Right cardiac atrium (tissue), 5 donors: ENCODE measurements at regions not wholly inside any gene's neighbourhood (a gene's known extent, or its start where the extent isn't known, plus 50 kb on each side); places are given as distances from the start of the nearest gene placed in this dataset.

Experiments
- ATAC-seq, 2 donors: fragments of 200-7000 bp; cut with Tn5 transposase; one replicate each; pipeline versions ENCODE4 v1.8.0 to v1.9.1; 2020; ENCODE audit warnings: moderate library complexity in 2 of 2, mild to moderate bottlenecking in 1 of 2
- DNase-seq, 3 donors: peaks; one replicate each; pipeline ENCODE4 v3.0.0-alpha.2; 2020
- H3K27ac ChIP-seq: one replicate; pipeline ENCODE4 v1.5.1; 2013; ENCODE audit warnings: mild to moderate bottlenecking, low read length, control low read depth, moderate library complexity
- H3K27me3 ChIP-seq: one replicate; pipeline ENCODE4 v1.6.1; 2013; ENCODE audit not compliant: control insufficient read depth, insufficient read depth
- H3K4me1 ChIP-seq: one replicate; pipeline ENCODE4 v1.6.1; 2013; ENCODE audit warnings: low read length; ENCODE audit not compliant: control insufficient read depth, insufficient read depth
- H3K4me3 ChIP-seq: one replicate; pipeline ENCODE4 v1.5.1; 2013; ENCODE audit warnings: low read length, control low read depth
- H3K9me3 ChIP-seq: one replicate; pipeline ENCODE4 v1.6.1; 2013; ENCODE audit warnings: low read length; ENCODE audit not compliant: control insufficient read depth
- WGBS: extraction: QIAGEN DNeasy Blood & Tissue Kit; methylation state at CpG from one replicate; pipeline ENCODE4 v1.1.7; 2013; 5-methylcytosine and 5-hydroxymethylcytosine counted together
- intact Hi-C, 4 donors: fragments of 100-400 bp; cut with DNase I; formaldehyde crosslinking; loops; one replicate each; pipeline versions ENCODE4 v1.11.0 to v1.14.0; 2022 to 2023
- donor health status: healthy with polysubstance abuse.
- donor health status: DM: no; HTN: yes; CAD: no.
- donor health status: DM: no; HTN: no; CAD: no.
- donor health status: DM: no; HTN: yes; CAD: no; lungs with severe emphysema.
- donor health status: DM: yes; HTN: yes; CAD: no.

GRCh38 chr13:57553932-57554331, 77.6 kb upstream of the PCDH17 start:
- no peak for ATAC-seq
- Histone ChIP-seq H3K4me1 (no peaks in the 10 kb centered on the region), H3K4me3 (no peak overlapping the region), H3K9me3 (no peaks in the 10 kb centered on the region), H3K27ac (no peak overlapping the region), H3K27me3 (no peaks in the 10 kb centered on the region)
- no peak for DNase-seq
- WGBS, result 96% methylated on average over 1 of the region's 1 CpG
- intact Hi-C loops, result no loop called here

DNA sequence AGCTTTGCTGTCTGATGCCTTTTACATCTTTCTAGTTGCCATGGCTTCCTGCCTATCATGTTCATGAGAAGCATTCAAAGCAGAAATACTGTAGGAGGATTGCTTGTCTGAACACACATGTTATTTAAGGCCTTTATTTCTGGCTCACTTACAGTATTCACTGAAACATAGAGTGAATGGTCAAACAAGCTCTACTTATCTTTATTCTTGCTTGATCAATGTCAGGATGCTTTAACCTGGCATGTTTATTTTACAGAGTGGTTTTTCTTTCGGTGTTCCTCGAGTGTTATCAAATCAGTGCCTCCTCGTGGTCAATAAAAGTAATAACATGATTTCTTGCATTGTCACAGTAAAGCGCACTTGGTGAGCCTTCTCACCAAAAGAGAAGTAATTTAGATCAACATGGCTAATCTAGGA, 73.5 kb upstream of the PCDH17 start:
- intact Hi-C loops, result no loop called here
- Histone ChIP-seq H3K9me3 (no peaks in the 10 kb centered on the region), H3K4me3 (no peak overlapping the region), H3K27ac (no peak overlapping the region), H3K27me3 (no peaks in the 10 kb centered on the region), H3K4me1 (no peaks in the 10 kb centered on the region)
- ATAC-seq, result no peak
- 11% methylated on average over 4 of the region's 4 CpGs for WGBS
- DNase-seq, result no peak

DNA sequence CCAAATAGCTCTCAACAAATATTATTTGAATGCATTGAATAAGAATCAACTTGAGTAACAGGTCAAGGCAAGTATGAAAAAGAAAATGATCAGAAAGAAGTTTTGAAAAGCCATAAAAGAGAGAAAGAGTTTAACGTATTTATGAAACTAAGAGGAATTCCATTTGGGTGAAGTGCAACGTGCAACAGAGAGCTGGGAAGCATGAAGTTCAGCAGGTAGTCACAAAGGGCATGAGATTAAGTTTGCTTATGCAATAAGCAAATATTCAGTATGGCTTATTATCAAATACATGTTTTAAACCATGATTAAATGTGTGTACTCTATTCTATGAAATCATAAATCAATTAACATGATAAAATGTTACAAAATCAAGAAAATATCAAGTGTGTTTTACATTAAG, 62.7 kb upstream of the PCDH17 start:
- Histone ChIP-seq H3K4me1 (no peaks in the 10 kb centered on the region), H3K4me3 (no peak overlapping the region), H3K27ac (no peak overlapping the region), H3K27me3 (no peaks in the 10 kb centered on the region), H3K9me3 (no peaks in the 10 kb centered on the region)
- ATAC-seq (no peak), DNase-seq (no peak)
- intact Hi-C loops, result no loop called here
- 72% methylated on average over 2 of the region's 2 CpGs for WGBS

DNA sequence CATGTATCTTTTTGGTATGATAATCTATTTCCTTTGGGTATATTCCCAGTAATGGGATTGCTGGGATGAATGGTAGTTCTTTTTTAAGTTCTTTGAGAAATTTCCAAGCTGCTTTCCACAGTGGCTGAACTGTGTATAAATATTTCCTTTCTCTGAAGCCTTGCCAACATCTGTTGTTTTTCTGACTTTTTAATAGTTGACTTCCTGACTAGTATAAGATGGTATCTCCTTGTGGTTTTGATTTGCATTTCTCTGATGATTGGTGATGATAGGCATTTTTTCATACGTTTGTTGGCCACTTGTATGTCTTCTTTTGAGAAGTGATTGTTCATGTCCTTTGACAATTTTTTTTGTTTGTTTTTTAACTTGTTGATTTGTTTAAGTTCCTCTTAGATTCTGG, 61.6 kb upstream of the PCDH17 start:
- DNase-seq (no peak), ATAC-seq (no peak)
- Histone ChIP-seq H3K4me3 (no peak overlapping the region), H3K27ac (no peak overlapping the region), H3K27me3 (no peaks in the 10 kb centered on the region), H3K4me1 (no peaks in the 10 kb centered on the region), H3K9me3 (no peaks in the 10 kb centered on the region)
- intact Hi-C loops, result no loop called here
- 19% methylated on average over 1 of the region's 1 CpG for WGBS
